ENCODE measurements at regions not wholly inside any gene's neighbourhood (a gene's known extent, or its start where the extent isn't known, plus 50 kb on each side); places are given as distances from the start of the nearest gene placed in this dataset.
"Not testable (repeated sequence)": the region's sequence is repeated elsewhere in the genome, so short reads cannot be mapped to it uniquely, and the experiment has no call there.

GRCh38 chr5:74534397-74535129 is 106.0 kb downstream of the ENC1 start:
- no peak for DNase-seq (ENCODE audit: low spot score)

GRCh38 chr5:74530326-74531050 is 110.0 kb downstream of the ENC1 start:
- no peak for DNase-seq (ENCODE audit: low spot score)

GRCh38 chr5:74529101-74529500 is 111.4 kb downstream of the ENC1 start:
- DNase-seq (ENCODE audit: low spot score) = no peak

GRCh38 chr5:74526111-74526510 is 114.4 kb downstream of the ENC1 start:
- DNase-seq (ENCODE audit: low spot score) = no peak

- not testable (repeated sequence) for DNase-seq (ENCODE audit: low spot score)
These were observed 115.8 kb downstream of the ENC1 start for GRCh38 chr5:74524767-74525166.

- not testable (repeated sequence) for DNase-seq (ENCODE audit: low spot score)
These were observed 116.8 kb downstream of the ENC1 start for GRCh38 chr5:74523698-74524097.

- not testable (repeated sequence) for DNase-seq (ENCODE audit: low spot score)
These were observed 117.7 kb downstream of the ENC1 start for GRCh38 chr5:74522838-74523237.

GRCh38 chr5:74521401-74521800 is 119.1 kb downstream of the ENC1 start:
- no peak for DNase-seq (ENCODE audit: low spot score)

GRCh38 chr5:74519679-74520078 is 120.8 kb downstream of the ENC1 start:
- no peak for DNase-seq (ENCODE audit: low spot score)

GRCh38 chr5:74519161-74519571 is 121.4 kb downstream of the ENC1 start:
- DNase-seq (ENCODE audit: low spot score) = no peak

- DNase-seq (ENCODE audit: low spot score) = no peak
These were observed 122.8 kb downstream of the ENC1 start for GRCh38 chr5:74517700-74518099.

- no peak for DNase-seq (ENCODE audit: low spot score)
These were observed 124.3 kb downstream of the ENC1 start for GRCh38 chr5:74516211-74516636.

GRCh38 chr5:74514888-74515551 is 125.5 kb downstream of the ENC1 start:
- DNase-seq (ENCODE audit: low spot score) = no peak

GRCh38 chr5:74511770-74512169 is 128.8 kb downstream of the ENC1 start:
- DNase-seq (ENCODE audit: low spot score) = not testable (repeated sequence)

GRCh38 chr5:74510476-74511075 is 130.0 kb downstream of the ENC1 start:
- no peak for DNase-seq (ENCODE audit: low spot score)

GRCh38 chr5:74507370-74508005 is 133.0 kb downstream of the ENC1 start:
- DNase-seq (ENCODE audit: low spot score) = no peak

- DNase-seq (ENCODE audit: low spot score) = no peak
These were observed 134.4 kb downstream of the ENC1 start for GRCh38 chr5:74506119-74506518.

- DNase-seq (ENCODE audit: low spot score) = no peak
These were observed 136.1 kb downstream of the ENC1 start for GRCh38 chr5:74504463-74504862.

- DNase-seq (ENCODE audit: low spot score) = no peak
These were observed 138.0 kb downstream of the ENC1 start for GRCh38 chr5:74502479-74502950.

- DNase-seq (ENCODE audit: low spot score) = no peak
These were observed 138.7 kb downstream of the ENC1 start for GRCh38 chr5:74501674-74502478.
